ENCODE measurements at regions not wholly inside any gene's neighbourhood (a gene's known extent, or its start where the extent isn't known, plus 50 kb on each side); places are given as distances from the start of the nearest gene placed in this dataset.
A peak's percentile ranks its signal among the peaks of the same experiment; 100 is the strongest.
"Not testable (repeated sequence)": the region's sequence is repeated elsewhere in the genome, so short reads cannot be mapped to it uniquely, and the experiment has no call there.

DNA sequence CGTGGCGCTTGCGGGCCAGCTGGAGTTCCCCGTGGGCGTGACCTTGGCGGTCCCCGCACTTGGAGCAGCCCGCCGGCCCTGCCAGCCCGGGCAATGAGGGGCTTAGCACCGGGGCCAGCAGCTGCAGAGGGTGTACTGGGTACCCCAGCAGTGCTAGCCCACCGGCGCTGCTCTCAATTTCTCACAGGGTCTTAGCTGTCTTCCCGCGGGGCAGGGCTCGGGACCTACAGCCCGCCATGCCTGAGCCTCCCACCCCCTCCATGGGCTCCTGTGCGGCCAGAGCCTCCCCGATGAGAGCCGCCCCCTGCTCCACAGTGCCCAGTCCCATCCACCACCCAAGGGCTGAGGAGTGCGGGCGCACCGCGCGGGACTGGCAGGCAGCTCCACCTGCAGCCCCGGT lies 94.0 kb upstream of the NIPBL start:
- DNase-seq: not testable (repeated sequence)

DNA sequence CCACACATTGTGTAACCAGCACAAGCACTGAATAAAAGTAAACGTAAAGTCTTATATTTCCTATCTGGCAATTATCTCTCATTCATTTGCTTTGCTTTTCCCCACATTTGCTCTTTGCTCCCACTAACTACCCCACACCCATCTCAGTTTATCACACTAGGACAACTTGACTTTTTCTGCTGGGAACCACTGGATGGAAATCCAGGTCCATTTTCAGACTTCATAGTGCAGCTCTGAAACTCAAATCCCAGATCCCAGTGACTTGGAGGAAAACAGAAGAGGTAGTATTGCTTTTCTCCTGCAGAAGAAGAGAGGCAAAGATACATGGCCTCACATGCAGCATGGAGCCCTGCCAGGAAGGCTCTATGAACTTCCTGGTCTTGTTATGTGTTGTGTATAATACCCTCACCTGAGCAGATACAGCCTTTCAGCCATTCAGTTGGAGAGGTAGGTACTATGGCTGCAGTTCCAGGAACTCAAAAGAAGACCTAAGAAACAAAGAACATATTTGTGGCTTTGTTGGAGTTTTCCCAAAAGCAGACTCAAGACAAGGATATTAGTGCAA lies 90.0 kb upstream of the NIPBL start:
- no peak for DNase-seq

- DNase-seq: no peak
Observed at GRCh38 chr5:36787365-36788093, 89.0 kb upstream of the NIPBL start.

DNA sequence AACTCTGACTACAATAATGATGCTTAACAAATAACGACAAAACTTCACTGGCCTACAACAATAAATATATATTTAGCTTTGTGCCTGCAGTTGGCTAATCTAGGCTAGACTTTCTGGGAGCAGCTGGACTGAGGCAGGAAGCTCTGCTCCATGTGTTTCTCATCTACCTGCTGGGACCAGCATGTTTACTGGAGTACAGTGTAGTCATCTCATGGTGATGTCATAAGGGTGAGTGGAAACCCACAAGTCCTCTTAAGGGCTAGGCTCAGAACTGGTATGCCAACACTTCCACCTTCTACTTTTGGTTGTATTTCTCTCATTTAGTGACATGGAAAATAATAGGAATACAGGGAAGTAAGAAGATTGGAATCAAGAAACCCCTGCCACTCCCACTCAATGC lies 85.7 kb upstream of the NIPBL start:
- no peak for DNase-seq

- peak; percentile 15 for DNase-seq
Observed at GRCh38 chr5:36792560-36793180, 83.9 kb upstream of the NIPBL start.

GRCh38 chr5:36795366-36795765 lies 81.2 kb upstream of the NIPBL start:
- no peak for DNase-seq

GRCh38 chr5:36796155-36796554 lies 80.4 kb upstream of the NIPBL start:
- no peak for DNase-seq

DNA sequence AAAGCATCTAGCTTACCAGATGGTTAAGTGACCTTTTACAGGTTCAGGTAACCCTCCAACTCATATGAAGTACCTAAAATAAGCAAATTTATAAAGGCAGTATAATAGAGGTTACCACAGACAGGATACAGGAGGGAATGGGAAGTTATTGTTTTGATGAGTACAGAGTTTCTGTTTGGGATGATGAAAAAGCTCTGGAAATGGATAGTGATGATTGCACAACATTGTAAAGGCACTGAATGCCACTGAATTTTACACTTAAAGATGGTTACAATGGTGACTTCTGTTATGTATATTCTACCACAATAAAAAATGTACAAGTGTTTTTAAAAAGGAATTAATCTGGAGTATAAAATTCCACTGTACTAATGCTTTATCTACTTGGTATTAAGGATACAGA lies 75.0 kb upstream of the NIPBL start:
- DNase-seq: no peak

DNA sequence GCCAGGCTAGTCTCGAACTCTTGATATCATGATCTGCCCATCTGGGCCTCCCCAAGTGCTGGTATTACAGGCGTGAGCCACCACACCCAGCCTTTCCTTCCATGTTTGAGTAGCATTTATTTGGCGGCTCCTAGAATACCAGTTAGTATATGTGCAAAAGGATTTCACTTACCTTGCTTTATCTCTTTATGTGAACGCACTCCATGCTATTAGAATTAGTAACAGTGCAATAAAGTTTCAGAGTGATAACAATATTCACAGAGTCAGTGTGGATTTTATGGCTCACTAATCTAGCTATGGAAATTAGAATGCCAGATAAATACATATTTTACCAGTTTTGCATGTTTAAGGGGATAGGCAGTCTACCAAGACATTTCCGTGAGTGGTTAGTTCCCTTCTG lies 74.4 kb upstream of the NIPBL start:
- no peak for DNase-seq

- not testable (repeated sequence) for DNase-seq
Observed at GRCh38 chr5:36813249-36813648, 63.3 kb upstream of the NIPBL start.

DNA sequence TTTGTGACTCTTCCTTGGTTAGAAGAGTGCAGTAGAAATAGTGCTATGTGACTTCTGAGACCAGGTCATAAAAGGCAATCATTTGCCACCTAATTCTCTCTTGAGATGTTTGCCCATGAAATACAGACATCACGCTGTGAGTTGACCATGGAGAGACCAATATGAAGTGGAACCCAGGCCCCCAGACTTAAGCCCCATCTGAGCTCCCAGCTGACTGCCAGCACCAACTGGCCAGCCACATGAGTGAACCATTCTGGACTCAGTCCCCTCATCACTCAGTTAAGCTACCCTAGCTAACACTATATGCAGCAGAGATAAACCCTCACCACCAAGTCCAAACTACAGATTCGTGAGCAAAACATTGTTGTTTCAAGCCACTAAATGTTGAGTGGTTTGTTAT lies 60.7 kb upstream of the NIPBL start:
- DNase-seq: peak; percentile 8

DNA sequence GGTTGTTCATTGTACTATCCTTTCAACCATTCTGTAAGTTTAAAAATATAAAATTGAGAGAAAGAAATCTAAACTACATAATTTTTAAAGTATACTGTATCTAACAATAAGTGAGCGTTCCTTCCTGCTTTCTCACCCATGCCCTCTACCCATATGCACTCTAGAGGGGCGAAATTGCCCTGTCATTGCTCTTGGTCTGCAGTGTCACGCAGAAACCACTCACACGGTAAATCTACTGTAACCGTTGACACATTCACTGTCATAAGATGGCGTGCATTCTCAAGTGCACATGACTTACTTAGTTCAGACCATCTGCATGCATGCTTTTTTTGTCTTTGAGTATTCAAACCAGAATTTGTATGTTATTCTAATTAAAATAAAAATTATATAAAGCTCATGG lies 55.7 kb upstream of the NIPBL start:
- DNase-seq: no peak

GRCh38 chr5:36826694-36827093 lies 49.9 kb upstream of the NIPBL start:
- DNase-seq: no peak

Data from tongue (tissue), 1 donor.